Spleen (tissue), 3 donors: ENCODE measurements at regions not wholly inside any gene's neighbourhood (a gene's known extent, or its start where the extent isn't known, plus 50 kb on each side); places are given as distances from the start of the nearest gene placed in this dataset.

Experiments used
- POLR2A ChIP-seq, 3 donors: fragments of 450-650 bp; IDR thresholded peaks; one replicate each; pipeline ENCODE4 v1.5.1; 2017; ENCODE audit warnings: antibody characterized with exemption in 3 of 3, mild to moderate bottlenecking in 1 of 3
- POLR2AphosphoS5 ChIP-seq, 3 donors: sonication (generic); formaldehyde crosslinking; IDR thresholded peaks; one replicate each; pipeline ENCODE4 v1.5.1; 2017; ENCODE audit warnings: antibody characterized with exemption in 3 of 3

DNA sequence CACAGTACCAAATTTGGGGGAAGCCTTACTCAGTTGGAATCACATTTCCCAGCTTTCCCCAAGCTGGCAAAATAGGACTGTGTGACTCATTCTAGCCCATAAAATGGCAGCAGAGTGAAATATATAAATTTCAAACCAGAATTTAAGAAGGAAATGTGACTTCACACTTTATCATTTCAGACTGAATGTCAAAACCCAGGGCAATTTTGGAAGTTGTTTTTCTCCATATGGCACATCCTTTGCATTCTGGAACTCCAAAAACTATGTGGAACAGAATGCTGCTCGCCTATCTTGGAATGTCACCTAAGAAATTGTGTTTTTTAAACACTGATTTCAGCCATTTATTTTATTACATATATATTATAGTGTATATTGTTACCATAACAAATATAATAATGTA lies 424.7 kb upstream of the ST8SIA4 start:
- TF ChIP-seq POLR2A (IDR thresholded peaks at IDR 0.05) (no peak), POLR2AphosphoS5 (IDR thresholded peaks at IDR 0.05) (no peak)
